K562 (cell line): ENCODE measurements at regions not wholly inside any gene's neighbourhood (a gene's known extent, or its start where the extent isn't known, plus 50 kb on each side); places are given as distances from the start of the nearest gene placed in this dataset.

Experiments used
- HDAC6 ChIP-seq: IDR thresholded peaks from 2 replicates; pipeline ENCODE4 v1.6.1; 2012; ENCODE audit warnings: low read depth, mild to moderate bottlenecking, control low read depth, inconsistent platforms, low read length, moderate library complexity
- HMG20A ChIP-seq: fragments of 450-650 bp; formaldehyde crosslinking; conservative IDR thresholded peaks from 2 replicates; pipeline ENCODE4 v1.4.0; 2020; ENCODE audit warnings: mild to moderate bottlenecking, mixed read lengths
- KDM2B ChIP-seq: fragments of 250-450 bp; sonication (Bioruptor Pico); IDR thresholded peaks from 2 replicates; pipeline ENCODE4 v1.8.0; 2021; ENCODE audit warnings: mild to moderate bottlenecking, moderate library complexity
- NR1H2 ChIP-seq: sonication (generic); formaldehyde crosslinking; IDR thresholded peaks from 2 replicates; pipeline ENCODE4 v1.4.0; 2020; ENCODE audit warnings: mild to moderate bottlenecking, missing genetic modification reagents
- POLR2B ChIP-seq: fragments of 450-650 bp; IDR thresholded peaks from 2 replicates; pipeline ENCODE4 v1.6.1; 2018; ENCODE audit warnings: low read depth; ENCODE audit not compliant: partially characterized antibody
- SMAD1 ChIP-seq: fragments of 150-350 bp; IDR thresholded peaks from 2 replicates; pipeline ENCODE4 v1.6.1; 2014; ENCODE audit warnings: low read length, low read depth; ENCODE audit not compliant: partially characterized antibody
- SMC3 ChIP-seq: conservative IDR thresholded peaks from 2 replicates; pipeline ENCODE4 v1.6.1; 2011; ENCODE audit warnings: low read depth, low read length, improper control_type of control experiment; ENCODE audit not compliant: insufficient read depth
- TRIM24 ChIP-seq, 2 experiments: fragments of 450-650 bp; IDR thresholded peaks; 2 replicates each; pipeline ENCODE4 v1.6.1; 2016
- ZNF347 ChIP-seq: fragments of 450-650 bp; formaldehyde crosslinking; IDR thresholded peaks from 2 replicates; pipeline ENCODE4 v1.4.0; 2020; ENCODE audit warnings: low read depth, mild to moderate bottlenecking, moderate library complexity
- TF ChIP-seq, protein P1 (sequence below): fragments of 450-650 bp; IDR thresholded peaks from 2 replicates; pipeline ENCODE4 v1.6.1; 2016; ENCODE audit warnings: mild to moderate bottlenecking
- TF ChIP-seq, protein P2 (sequence below): fragments of 450-650 bp; IDR thresholded peaks from one replicate; pipeline ENCODE4 v1.6.1; 2018; ENCODE audit warnings: mild to moderate bottlenecking, moderate library complexity; ENCODE audit not compliant: partially characterized antibody

DNA sequence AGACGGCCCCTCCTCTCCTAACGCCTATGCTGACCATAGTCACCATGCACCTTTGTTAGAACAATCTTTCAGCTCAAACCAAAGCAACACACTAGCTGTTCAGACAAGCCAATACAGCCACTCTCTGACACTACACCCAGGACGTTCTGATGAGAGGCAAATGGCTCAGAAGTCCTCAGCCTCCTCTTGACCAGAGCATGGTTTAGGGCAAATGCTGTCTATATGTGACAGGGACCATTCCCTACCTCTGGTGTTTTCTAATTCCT lies 264.8 kb upstream of the HES1 start (continued):
- TF ChIP-seq, protein P1, sequence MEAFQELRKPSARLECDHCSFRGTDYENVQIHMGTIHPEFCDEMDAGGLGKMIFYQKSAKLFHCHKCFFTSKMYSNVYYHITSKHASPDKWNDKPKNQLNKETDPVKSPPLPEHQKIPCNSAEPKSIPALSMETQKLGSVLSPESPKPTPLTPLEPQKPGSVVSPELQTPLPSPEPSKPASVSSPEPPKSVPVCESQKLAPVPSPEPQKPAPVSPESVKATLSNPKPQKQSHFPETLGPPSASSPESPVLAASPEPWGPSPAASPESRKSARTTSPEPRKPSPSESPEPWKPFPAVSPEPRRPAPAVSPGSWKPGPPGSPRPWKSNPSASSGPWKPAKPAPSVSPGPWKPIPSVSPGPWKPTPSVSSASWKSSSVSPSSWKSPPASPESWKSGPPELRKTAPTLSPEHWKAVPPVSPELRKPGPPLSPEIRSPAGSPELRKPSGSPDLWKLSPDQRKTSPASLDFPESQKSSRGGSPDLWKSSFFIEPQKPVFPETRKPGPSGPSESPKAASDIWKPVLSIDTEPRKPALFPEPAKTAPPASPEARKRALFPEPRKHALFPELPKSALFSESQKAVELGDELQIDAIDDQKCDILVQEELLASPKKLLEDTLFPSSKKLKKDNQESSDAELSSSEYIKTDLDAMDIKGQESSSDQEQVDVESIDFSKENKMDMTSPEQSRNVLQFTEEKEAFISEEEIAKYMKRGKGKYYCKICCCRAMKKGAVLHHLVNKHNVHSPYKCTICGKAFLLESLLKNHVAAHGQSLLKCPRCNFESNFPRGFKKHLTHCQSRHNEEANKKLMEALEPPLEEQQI: no peak
- TF ChIP-seq KDM2B (CRISPR knock-in tag) (no peak), SMC3 (no peak), SMAD1 (no peak), HMG20A (CRISPR knock-in tag) (no peak), NR1H2 (CRISPR knock-in tag) (no peak), HDAC6 (no peak), TRIM24 (IDR thresholded peaks at IDR 0.05) (no peak), ZNF347 (CRISPR knock-in tag) (no peak), POLR2B (no peak)
- TF ChIP-seq, protein P2, sequence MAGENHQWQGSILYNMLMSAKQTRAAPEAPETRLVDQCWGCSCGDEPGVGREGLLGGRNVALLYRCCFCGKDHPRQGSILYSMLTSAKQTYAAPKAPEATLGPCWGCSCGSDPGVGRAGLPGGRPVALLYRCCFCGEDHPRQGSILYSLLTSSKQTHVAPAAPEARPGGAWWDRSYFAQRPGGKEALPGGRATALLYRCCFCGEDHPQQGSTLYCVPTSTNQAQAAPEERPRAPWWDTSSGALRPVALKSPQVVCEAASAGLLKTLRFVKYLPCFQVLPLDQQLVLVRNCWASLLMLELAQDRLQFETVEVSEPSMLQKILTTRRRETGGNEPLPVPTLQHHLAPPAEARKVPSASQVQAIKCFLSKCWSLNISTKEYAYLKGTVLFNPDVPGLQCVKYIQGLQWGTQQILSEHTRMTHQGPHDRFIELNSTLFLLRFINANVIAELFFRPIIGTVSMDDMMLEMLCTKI: no peak
